ENCODE measurements at regions not wholly inside any gene's neighbourhood (a gene's known extent, or its start where the extent isn't known, plus 50 kb on each side); places are given as distances from the start of the nearest gene placed in this dataset.

- no peak overlapping the region for H3K9ac ChIP-seq (ENCODE audit: low read depth, low read length)
- H3K79me1 ChIP-seq (ENCODE audit: low read depth in 1 of 2, low read length in 2 of 2), result no peaks in the 10 kb centered on the region; a peak in 1 of 4 replicates
- CTCF ChIA-PET, result no interaction called here
- H2AK9ac ChIP-seq (replicated peaks; ENCODE audit: low read depth, low read length, poor library complexity), result no peak overlapping the region
- H3K14ac ChIP-seq (replicated peaks; ENCODE audit: low read depth, low read length), result no peak overlapping the region
- POLR2A ChIA-PET (ENCODE audit: unreplicated experiment), result no interaction called here
- peak overlapping the region; percentile 67; the same call in 1 of the 2 replicates for H2BK120ac ChIP-seq (ENCODE audit: low read depth, low read length)
- H3K4ac ChIP-seq (ENCODE audit: low read depth, low read length), result peak overlapping the region; percentile 51; the same call in 1 of the 2 replicates
- peak; percentile 86 for TF ChIP-seq CEBPB (IDR thresholded peaks at IDR 0.05; ENCODE audit: low read depth, low read length)
- no peak for TF ChIP-seq BHLHE40 (IDR thresholded peaks at IDR 0.05; ENCODE audit: low read depth, low read length)
- TF ChIP-seq MXI1 (IDR thresholded peaks at IDR 0.05; ENCODE audit: borderline replicate concordance, low read depth, low read length), result no peak
- no peaks in the 10 kb centered on the region for H4K20me1 ChIP-seq (ENCODE audit: insufficient read depth, low read length)
- dilution Hi-C loops (cut with HindIII; ENCODE audit: low sequenced_read_pairs, unreplicated experiment), result no loop called here
- H3K4me1 ChIP-seq (ENCODE audit: control insufficient read depth, insufficient read depth, low read length), result peaks cover 13% of the 10 kb centered on the region
- no peak overlapping the region for H2BK20ac ChIP-seq (ENCODE audit: low read depth, low read length)
- no TSS peak for BruUV-seq (replicated peaks)
- no peaks in the 10 kb centered on the region for H3K36me3 ChIP-seq (ENCODE audit: control insufficient read depth, insufficient read depth, low read length)
- H2BK15ac ChIP-seq (ENCODE audit: low read depth, low read length), result peak overlapping the region; percentile 50; the same call in 1 of the 3 replicates
- no peak overlapping the region for H2AFZ ChIP-seq (replicated peaks; ENCODE audit: low read length, poor library complexity)
- no peak overlapping the region for H3K4me2 ChIP-seq (ENCODE audit: low read depth, low read length)
- no peak overlapping the region for H3K23ac ChIP-seq (ENCODE audit: low read depth, low read length)
- in situ Hi-C loops (cut with MboI; ENCODE audit: low sequenced_read_pairs), result no loop called here
- intact Hi-C loops (cut with micrococcal nuclease), result loop anchor here (5.0 kb wide), 1 partner anchor 83 kb away; the partner anchor contains the start of gene STX16
- H3K27me3 ChIP-seq (ENCODE audit: control insufficient read depth, insufficient read depth, low read length), result no peaks in the 10 kb centered on the region
- DNase-seq, result no peak
- H3K9me3 ChIP-seq (ENCODE audit: control insufficient read depth, insufficient read depth, low read length), result no peaks in the 10 kb centered on the region
- no peak overlapping the region for H3K56ac ChIP-seq (ENCODE audit: extremely low read depth, insufficient read depth, low read length)
- peak overlapping the region; percentile 49; the same call in 1 of the 2 replicates for H4K91ac ChIP-seq (ENCODE audit: insufficient read depth, low read depth, low read length)
- H3K27ac ChIP-seq (ENCODE audit: insufficient read depth, low read length), result no peak overlapping the region
- H2BK5ac ChIP-seq (ENCODE audit: low read depth, low read length, poor library complexity, severe bottlenecking), result no peak overlapping the region
- ATAC-seq (ENCODE audit: low read depth), result no peak
- no peak overlapping the region for H4K5ac ChIP-seq (ENCODE audit: low read depth, low read length)
- H2AK5ac ChIP-seq (ENCODE audit: low read depth, low read length), result peak overlapping the region; percentile 74
- 83% methylated on average over 10 of the region's 28 CpGs; no CpG with 5 or more reads in 1 of the 2 experiments for WGBS, 2 experiments (ENCODE audit: extremely low coverage in 2 of 2, insufficient read length in 1 of 2)
- peak overlapping the region; percentile 11; the same call in 1 of the 2 replicates for H3K18ac ChIP-seq (ENCODE audit: low read depth, low read length)
- H3K4me3 ChIP-seq (ENCODE audit: insufficient read depth, low read depth, low read length), result no peak overlapping the region
- H4K8ac ChIP-seq (ENCODE audit: low read depth in 2 of 2, low read length in 2 of 2), result no peak overlapping the region; a peak in 1 of 4 replicates
- 0 out of 2 replicates have a peak, but pooled peaks cover 7% of the 10 kb centered on the region for H3K9me1 ChIP-seq (ENCODE audit: insufficient read depth, low read length)
Measured at GRCh38 chr20:58569241-58570125, 54.3 kb upstream of the APCDD1L start.

Measured in IMR-90 (cell line).